ENCODE measurements at regions not wholly inside any gene's neighbourhood (a gene's known extent, or its start where the extent isn't known, plus 50 kb on each side); places are given as distances from the start of the nearest gene placed in this dataset.
A peak's percentile ranks its signal among the peaks of the same experiment; 100 is the strongest.

DNA sequence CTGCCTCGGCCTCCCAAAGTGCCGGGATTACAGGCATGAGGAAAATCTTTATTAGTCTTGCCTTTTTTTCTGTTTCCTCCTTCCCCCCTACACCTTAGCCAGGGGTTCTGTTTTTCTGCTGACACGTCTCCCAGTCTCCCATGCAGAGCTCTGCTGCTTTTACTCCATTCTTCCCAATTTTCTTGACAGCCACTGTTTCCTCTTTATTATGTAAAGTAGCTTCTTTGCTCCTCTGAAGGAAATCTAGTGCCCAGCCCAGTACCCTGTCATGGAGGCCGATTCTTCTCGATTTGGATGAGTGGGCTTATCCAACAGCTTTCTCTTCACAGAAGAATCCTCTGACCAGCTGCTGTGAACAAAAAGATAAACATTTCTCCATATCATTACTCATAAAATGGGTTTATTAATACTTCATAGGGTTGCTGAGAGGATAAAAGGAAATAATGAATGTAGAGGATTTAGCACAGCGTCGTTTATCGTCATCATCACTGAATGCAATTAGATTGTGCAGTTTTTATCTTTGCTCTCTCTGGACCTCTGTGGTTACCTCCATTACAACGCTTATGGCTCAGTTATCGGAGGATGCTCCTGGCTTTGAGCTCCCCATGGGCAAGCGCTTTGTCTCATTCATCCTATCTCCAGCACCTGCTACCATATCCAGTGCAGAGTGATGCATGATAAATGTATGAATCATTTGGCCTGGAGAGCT, 375.6 kb upstream of the C11orf87 start:
- TF ChIP-seq, protein P1, sequence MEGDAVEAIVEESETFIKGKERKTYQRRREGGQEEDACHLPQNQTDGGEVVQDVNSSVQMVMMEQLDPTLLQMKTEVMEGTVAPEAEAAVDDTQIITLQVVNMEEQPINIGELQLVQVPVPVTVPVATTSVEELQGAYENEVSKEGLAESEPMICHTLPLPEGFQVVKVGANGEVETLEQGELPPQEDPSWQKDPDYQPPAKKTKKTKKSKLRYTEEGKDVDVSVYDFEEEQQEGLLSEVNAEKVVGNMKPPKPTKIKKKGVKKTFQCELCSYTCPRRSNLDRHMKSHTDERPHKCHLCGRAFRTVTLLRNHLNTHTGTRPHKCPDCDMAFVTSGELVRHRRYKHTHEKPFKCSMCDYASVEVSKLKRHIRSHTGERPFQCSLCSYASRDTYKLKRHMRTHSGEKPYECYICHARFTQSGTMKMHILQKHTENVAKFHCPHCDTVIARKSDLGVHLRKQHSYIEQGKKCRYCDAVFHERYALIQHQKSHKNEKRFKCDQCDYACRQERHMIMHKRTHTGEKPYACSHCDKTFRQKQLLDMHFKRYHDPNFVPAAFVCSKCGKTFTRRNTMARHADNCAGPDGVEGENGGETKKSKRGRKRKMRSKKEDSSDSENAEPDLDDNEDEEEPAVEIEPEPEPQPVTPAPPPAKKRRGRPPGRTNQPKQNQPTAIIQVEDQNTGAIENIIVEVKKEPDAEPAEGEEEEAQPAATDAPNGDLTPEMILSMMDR (IDR thresholded peaks at IDR 0.05; ENCODE audit: unreplicated experiment in 3 of 3) = no peak
- H3K4me3 Mint-ChIP-seq = no peak overlapping the region
- no peaks in the 10 kb centered on the region for H3K9me3 Mint-ChIP-seq
- H3K27ac Mint-ChIP-seq = peak overlapping the region in 1 of 3 experiments; percentile 14
- H3K4me1 Mint-ChIP-seq = peaks cover 15% of the 10 kb centered on the region
- no peaks in the 10 kb centered on the region for H3K27me3 Mint-ChIP-seq (ENCODE audit: low read depth)
- H3K36me3 Mint-ChIP-seq (ENCODE audit: low read depth) = no peaks in the 10 kb centered on the region

DNA sequence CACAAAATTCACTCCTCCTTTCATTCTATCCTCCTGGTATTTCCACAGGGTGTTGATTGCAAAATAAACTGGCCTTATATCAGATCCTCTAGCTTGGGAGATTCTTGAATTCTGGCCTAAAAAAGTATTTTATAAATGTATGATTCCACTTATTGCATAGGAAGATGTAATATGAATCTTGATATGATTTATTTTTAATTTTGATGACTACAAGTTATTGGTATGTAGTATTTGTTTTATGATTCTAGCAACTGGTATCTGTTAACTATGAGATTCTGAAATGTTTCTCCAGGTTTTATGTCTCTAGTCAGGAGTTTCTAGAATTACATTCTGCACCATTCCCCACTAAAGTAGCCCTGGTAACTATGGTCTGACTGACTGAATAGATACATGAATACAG, 373.9 kb upstream of the C11orf87 start:
- Mint-ChIP-seq H3K4me1 (peaks cover 15% of the 10 kb centered on the region), H3K27ac (no peak overlapping the region), H3K27me3 (ENCODE audit: low read depth) (no peaks in the 10 kb centered on the region), H3K9me3 (no peaks in the 10 kb centered on the region), H3K4me3 (no peak overlapping the region), H3K36me3 (ENCODE audit: low read depth) (no peaks in the 10 kb centered on the region)
- TF ChIP-seq, protein P1 (IDR thresholded peaks at IDR 0.05; ENCODE audit: unreplicated experiment in 3 of 3) = no peak

DNA sequence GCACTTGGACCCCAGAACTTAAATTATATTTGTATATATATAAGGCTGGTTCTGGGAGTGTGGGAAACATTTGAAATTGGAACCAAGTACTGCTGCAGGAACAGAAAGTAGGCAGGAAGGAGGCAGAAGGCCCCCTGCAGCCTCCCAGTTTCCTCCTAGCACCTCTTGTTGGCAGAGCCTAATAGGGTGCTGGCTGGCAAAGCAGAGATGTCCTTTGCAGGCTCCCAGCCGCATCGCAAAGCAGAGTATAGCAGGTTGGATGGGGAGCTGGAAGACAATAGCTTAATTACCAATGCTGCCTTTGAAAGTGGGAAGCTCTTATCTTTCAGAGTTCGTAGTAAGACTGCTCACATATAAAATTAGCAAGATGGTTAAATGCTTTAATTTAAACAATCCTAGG, 370.8 kb upstream of the C11orf87 start:
- TF ChIP-seq, protein P1 (IDR thresholded peaks at IDR 0.05; ENCODE audit: unreplicated experiment in 3 of 3) = no peak
- H3K27me3 Mint-ChIP-seq (ENCODE audit: low read depth) = no peaks in the 10 kb centered on the region
- no peak overlapping the region for H3K27ac Mint-ChIP-seq
- H3K4me1 Mint-ChIP-seq = peaks cover 3% of the 10 kb centered on the region
- no peaks in the 10 kb centered on the region for H3K36me3 Mint-ChIP-seq (ENCODE audit: low read depth)
- no peak overlapping the region for H3K4me3 Mint-ChIP-seq
- H3K9me3 Mint-ChIP-seq = no peaks in the 10 kb centered on the region

DNA sequence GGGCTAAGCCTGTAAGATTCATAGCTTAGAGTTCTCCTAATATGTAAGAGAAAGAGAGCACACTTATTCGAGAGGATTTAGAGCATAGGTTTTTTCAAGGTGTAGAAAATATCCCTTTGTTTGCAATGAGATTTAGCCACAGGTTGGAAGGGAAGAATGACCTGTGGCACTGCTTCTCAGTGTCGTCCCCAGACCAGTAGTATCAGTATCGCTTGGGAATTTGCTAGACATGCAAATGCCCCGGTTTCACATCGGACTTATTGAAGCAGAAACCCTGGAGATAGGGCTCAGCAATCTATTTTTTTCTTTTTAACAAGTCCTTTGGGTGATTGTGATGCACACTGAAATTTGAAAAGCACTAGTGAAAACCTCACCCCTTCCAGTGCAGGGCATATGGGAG, 362.6 kb upstream of the C11orf87 start:
- Mint-ChIP-seq H3K27ac (peak overlapping the region in 2 of 3 experiments; percentile 24 to 45), H3K9me3 (no peaks in the 10 kb centered on the region), H3K4me1 (peaks cover 12% of the 10 kb centered on the region), H3K27me3 (ENCODE audit: low read depth) (no peaks in the 10 kb centered on the region), H3K4me3 (no peak overlapping the region), H3K36me3 (ENCODE audit: low read depth) (no peaks in the 10 kb centered on the region)
- TF ChIP-seq, protein P1 (IDR thresholded peaks at IDR 0.05; ENCODE audit: unreplicated experiment in 3 of 3) = no peak

DNA sequence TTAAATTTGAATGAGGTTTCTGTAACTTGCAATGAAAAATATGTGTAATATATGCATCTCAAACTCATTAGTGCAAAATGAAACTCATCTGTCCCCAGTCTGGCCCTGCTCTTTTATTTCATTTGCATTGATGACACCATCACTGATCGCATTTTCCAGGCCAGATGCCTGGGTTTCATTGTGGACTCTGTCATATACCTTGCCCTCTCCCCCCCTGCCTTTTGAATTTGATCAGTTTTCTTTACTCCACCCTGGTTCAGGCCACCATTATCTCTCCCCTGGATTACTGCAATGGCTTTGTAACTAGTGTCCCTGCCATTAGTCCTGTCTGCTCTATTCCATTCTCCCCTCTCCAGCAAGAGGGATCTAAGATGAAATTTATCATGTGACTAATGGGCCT, 360.6 kb upstream of the C11orf87 start:
- TF ChIP-seq, protein P1 (IDR thresholded peaks at IDR 0.05; ENCODE audit: unreplicated experiment in 3 of 3) = no peak
- Mint-ChIP-seq H3K4me1 (peaks cover 12% of the 10 kb centered on the region), H3K36me3 (ENCODE audit: low read depth) (no peaks in the 10 kb centered on the region), H3K27me3 (ENCODE audit: low read depth) (no peaks in the 10 kb centered on the region), H3K9me3 (peaks cover 5% of the 10 kb centered on the region), H3K4me3 (no peak overlapping the region), H3K27ac (no peak overlapping the region)

DNA sequence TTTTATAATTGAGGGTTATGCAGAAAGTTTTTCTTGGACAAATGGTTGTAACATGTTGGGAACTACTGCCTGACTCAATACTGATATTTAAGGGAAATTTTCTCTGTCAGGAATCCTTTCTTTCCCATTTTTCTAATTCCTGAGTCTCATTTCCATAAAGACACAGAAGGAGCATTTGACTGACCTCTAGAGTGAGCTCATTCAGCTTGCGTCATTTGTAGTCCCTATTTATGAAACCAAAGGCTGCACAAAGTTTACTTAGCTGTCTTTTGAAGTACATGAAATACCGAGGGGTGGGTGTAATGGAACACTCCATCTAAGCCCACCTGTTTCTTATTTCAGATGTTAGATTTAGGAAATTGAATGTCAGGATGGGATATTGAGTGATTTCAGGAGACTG, 359.5 kb upstream of the C11orf87 start:
- Mint-ChIP-seq H3K27me3 (ENCODE audit: low read depth) (no peaks in the 10 kb centered on the region), H3K4me3 (no peak overlapping the region), H3K27ac (no peak overlapping the region), H3K9me3 (peaks cover 5% of the 10 kb centered on the region), H3K4me1 (peaks cover 12% of the 10 kb centered on the region), H3K36me3 (ENCODE audit: low read depth) (no peaks in the 10 kb centered on the region)
- TF ChIP-seq, protein P1 (IDR thresholded peaks at IDR 0.05; ENCODE audit: unreplicated experiment in 3 of 3) = no peak

Measured in nephron (organoid).